ENCODE measurements at regions not wholly inside any gene's neighbourhood (a gene's known extent, or its start where the extent isn't known, plus 50 kb on each side); places are given as distances from the start of the nearest gene placed in this dataset.

GRCh38 chr3:869269-869668 is 223.6 kb upstream of the CNTN6 start:
- Histone ChIP-seq H3K9me3 (no peaks in the 10 kb centered on the region), H3K4me3 (no peak overlapping the region), H3K36me3 (ENCODE audit: low read depth) (no peaks in the 10 kb centered on the region), H3K4me1 (ENCODE audit: low read depth) (no peaks in the 10 kb centered on the region)
- DNase-seq (no peak), ATAC-seq (no peak)
- intact Hi-C loops (cut with DNase I, micrococcal nuclease): no loop called here
- TF ChIP-seq, protein P1, sequence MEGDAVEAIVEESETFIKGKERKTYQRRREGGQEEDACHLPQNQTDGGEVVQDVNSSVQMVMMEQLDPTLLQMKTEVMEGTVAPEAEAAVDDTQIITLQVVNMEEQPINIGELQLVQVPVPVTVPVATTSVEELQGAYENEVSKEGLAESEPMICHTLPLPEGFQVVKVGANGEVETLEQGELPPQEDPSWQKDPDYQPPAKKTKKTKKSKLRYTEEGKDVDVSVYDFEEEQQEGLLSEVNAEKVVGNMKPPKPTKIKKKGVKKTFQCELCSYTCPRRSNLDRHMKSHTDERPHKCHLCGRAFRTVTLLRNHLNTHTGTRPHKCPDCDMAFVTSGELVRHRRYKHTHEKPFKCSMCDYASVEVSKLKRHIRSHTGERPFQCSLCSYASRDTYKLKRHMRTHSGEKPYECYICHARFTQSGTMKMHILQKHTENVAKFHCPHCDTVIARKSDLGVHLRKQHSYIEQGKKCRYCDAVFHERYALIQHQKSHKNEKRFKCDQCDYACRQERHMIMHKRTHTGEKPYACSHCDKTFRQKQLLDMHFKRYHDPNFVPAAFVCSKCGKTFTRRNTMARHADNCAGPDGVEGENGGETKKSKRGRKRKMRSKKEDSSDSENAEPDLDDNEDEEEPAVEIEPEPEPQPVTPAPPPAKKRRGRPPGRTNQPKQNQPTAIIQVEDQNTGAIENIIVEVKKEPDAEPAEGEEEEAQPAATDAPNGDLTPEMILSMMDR (IDR thresholded peaks at IDR 0.05): no peak

GRCh38 chr3:869734-870133 is 223.1 kb upstream of the CNTN6 start:
- no peaks in the 10 kb centered on the region for H3K36me3 ChIP-seq (ENCODE audit: low read depth)
- H3K4me1 ChIP-seq (ENCODE audit: low read depth): no peaks in the 10 kb centered on the region
- intact Hi-C loops (cut with DNase I, micrococcal nuclease): no loop called here
- H3K4me3 ChIP-seq: no peak overlapping the region
- ATAC-seq: no peak
- no peaks in the 10 kb centered on the region for H3K9me3 ChIP-seq
- no peak for DNase-seq
- TF ChIP-seq, protein P1 (IDR thresholded peaks at IDR 0.05): no peak

GRCh38 chr3:871651-872050 is 221.2 kb upstream of the CNTN6 start:
- Histone ChIP-seq H3K4me3 (no peak overlapping the region), H3K9me3 (no peaks in the 10 kb centered on the region), H3K4me1 (ENCODE audit: low read depth) (no peaks in the 10 kb centered on the region), H3K36me3 (ENCODE audit: low read depth) (no peaks in the 10 kb centered on the region)
- TF ChIP-seq, protein P1 (IDR thresholded peaks at IDR 0.05): no peak
- intact Hi-C loops (cut with DNase I, micrococcal nuclease): no loop called here
- DNase-seq: no peak
- no peak for ATAC-seq

GRCh38 chr3:877001-877400 is 215.8 kb upstream of the CNTN6 start:
- intact Hi-C loops (cut with DNase I, micrococcal nuclease): no loop called here
- H3K4me3 ChIP-seq: no peak overlapping the region
- H3K4me1 ChIP-seq (ENCODE audit: low read depth): no peaks in the 10 kb centered on the region
- no peak for ATAC-seq
- DNase-seq: no peak
- TF ChIP-seq, protein P1 (IDR thresholded peaks at IDR 0.05): no peak
- no peaks in the 10 kb centered on the region for H3K9me3 ChIP-seq
- no peaks in the 10 kb centered on the region for H3K36me3 ChIP-seq (ENCODE audit: low read depth)

DNA sequence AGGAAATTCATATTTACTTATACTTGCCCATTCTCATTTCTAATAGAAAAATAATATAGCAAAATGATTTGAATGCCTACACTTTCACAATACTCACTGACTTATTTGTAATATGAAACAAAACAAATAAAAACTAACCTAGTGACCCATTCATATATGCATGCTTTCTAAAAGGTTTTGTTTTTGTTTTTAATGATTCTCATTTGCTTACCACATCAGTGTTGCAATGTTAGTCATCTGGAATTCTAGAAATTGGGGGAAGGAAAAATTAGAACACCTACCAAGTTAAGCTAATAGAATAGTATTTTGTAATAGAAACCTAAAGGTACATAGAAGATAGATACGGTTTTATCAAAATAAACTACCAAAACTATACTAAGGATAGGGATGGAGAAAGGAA is 214.1 kb upstream of the CNTN6 start:
- intact Hi-C loops (cut with DNase I, micrococcal nuclease): no loop called here
- ATAC-seq: no peak
- TF ChIP-seq, protein P1 (IDR thresholded peaks at IDR 0.05): no peak
- H3K4me1 ChIP-seq (ENCODE audit: low read depth): no peaks in the 10 kb centered on the region
- no peak overlapping the region for H3K4me3 ChIP-seq
- no peak for DNase-seq
- H3K36me3 ChIP-seq (ENCODE audit: low read depth): no peaks in the 10 kb centered on the region
- no peaks in the 10 kb centered on the region for H3K9me3 ChIP-seq

DNA sequence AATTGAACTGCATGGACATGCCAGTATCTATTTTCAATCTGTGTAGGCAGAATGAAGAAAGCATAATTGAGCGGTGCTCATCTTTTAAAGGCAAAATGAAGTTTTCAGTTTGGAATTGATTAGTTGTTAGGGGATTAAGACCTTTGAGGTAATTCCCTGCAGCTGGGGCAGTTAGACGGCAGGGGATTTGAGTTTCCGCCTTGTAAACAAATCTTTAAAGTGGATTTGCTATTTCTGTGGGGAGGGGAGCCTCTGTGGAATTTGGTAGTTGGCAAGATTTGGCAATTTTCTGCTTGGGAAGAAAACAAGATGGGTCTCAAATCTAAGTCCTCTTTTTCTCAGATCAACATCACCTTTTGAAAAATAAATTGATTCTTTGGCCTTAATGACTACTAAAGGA is 212.5 kb upstream of the CNTN6 start:
- H3K4me3 ChIP-seq: no peak overlapping the region
- DNase-seq (no peak), ATAC-seq (no peak)
- TF ChIP-seq, protein P1 (IDR thresholded peaks at IDR 0.05): no peak
- no peaks in the 10 kb centered on the region for H3K4me1 ChIP-seq (ENCODE audit: low read depth)
- intact Hi-C loops (cut with DNase I, micrococcal nuclease): no loop called here
- H3K36me3 ChIP-seq (ENCODE audit: low read depth): no peaks in the 10 kb centered on the region
- H3K9me3 ChIP-seq: no peaks in the 10 kb centered on the region

Data from mucosa of descending colon (tissue), 3 donors.